ENCODE measurements at regions not wholly inside any gene's neighbourhood (a gene's known extent, or its start where the extent isn't known, plus 50 kb on each side); places are given as distances from the start of the nearest gene placed in this dataset.

- TF ChIP-seq POLR2AphosphoS5 (IDR thresholded peaks at IDR 0.05; ENCODE audit: low read depth, low read length) = no peak
- TF ChIP-seq FOXP2 (optimal IDR thresholded peaks at IDR 0.05; ENCODE audit: borderline replicate concordance, extremely low read depth, extremely low read length, insufficient read depth) = no peak
- TF ChIP-seq REST (IDR thresholded peaks at IDR 0.05; ENCODE audit: insufficient read depth in 1 of 2, low read depth in 2 of 2, low read length in 2 of 2) = no peak
- TF ChIP-seq TAF1 (IDR thresholded peaks at IDR 0.05; ENCODE audit: borderline replicate concordance, insufficient read depth, low read length) = no peak
- no peak for TF ChIP-seq SIN3A (IDR thresholded peaks at IDR 0.05; ENCODE audit: borderline replicate concordance, insufficient read depth, low read length)
Measured at GRCh38 chr1:29521811-29522580, 285.7 kb downstream of the PTPRU start.

- TF ChIP-seq SIN3A (IDR thresholded peaks at IDR 0.05; ENCODE audit: borderline replicate concordance, insufficient read depth, low read length) (no peak), TAF1 (IDR thresholded peaks at IDR 0.05; ENCODE audit: borderline replicate concordance, insufficient read depth, low read length) (no peak), FOXP2 (optimal IDR thresholded peaks at IDR 0.05; ENCODE audit: borderline replicate concordance, extremely low read depth, extremely low read length, insufficient read depth) (no peak), REST (IDR thresholded peaks at IDR 0.05; ENCODE audit: insufficient read depth in 1 of 2, low read depth in 2 of 2, low read length in 2 of 2) (no peak), POLR2AphosphoS5 (IDR thresholded peaks at IDR 0.05; ENCODE audit: low read depth, low read length) (no peak)
Measured at GRCh38 chr1:29521438-29521715, 285.1 kb downstream of the PTPRU start.

- TF ChIP-seq TAF1 (IDR thresholded peaks at IDR 0.05; ENCODE audit: borderline replicate concordance, insufficient read depth, low read length) = no peak
- TF ChIP-seq REST (IDR thresholded peaks at IDR 0.05; ENCODE audit: insufficient read depth in 1 of 2, low read depth in 2 of 2, low read length in 2 of 2) = no peak
- TF ChIP-seq SIN3A (IDR thresholded peaks at IDR 0.05; ENCODE audit: borderline replicate concordance, insufficient read depth, low read length) = no peak
- no peak for TF ChIP-seq FOXP2 (optimal IDR thresholded peaks at IDR 0.05; ENCODE audit: borderline replicate concordance, extremely low read depth, extremely low read length, insufficient read depth)
- TF ChIP-seq POLR2AphosphoS5 (IDR thresholded peaks at IDR 0.05; ENCODE audit: low read depth, low read length) = no peak
Measured at GRCh38 chr1:29520571-29521437, 284.5 kb downstream of the PTPRU start.

- TF ChIP-seq SIN3A (IDR thresholded peaks at IDR 0.05; ENCODE audit: borderline replicate concordance, insufficient read depth, low read length) (no peak), REST (IDR thresholded peaks at IDR 0.05; ENCODE audit: insufficient read depth in 1 of 2, low read depth in 2 of 2, low read length in 2 of 2) (no peak), FOXP2 (optimal IDR thresholded peaks at IDR 0.05; ENCODE audit: borderline replicate concordance, extremely low read depth, extremely low read length, insufficient read depth) (no peak), POLR2AphosphoS5 (IDR thresholded peaks at IDR 0.05; ENCODE audit: low read depth, low read length) (no peak), TAF1 (IDR thresholded peaks at IDR 0.05; ENCODE audit: borderline replicate concordance, insufficient read depth, low read length) (no peak)
Measured at GRCh38 chr1:29519788-29520110, 283.4 kb downstream of the PTPRU start.

Measured in PFSK-1 (cell line).